SK-N-SH (cell line): ENCODE measurements at regions not wholly inside any gene's neighbourhood (a gene's known extent, or its start where the extent isn't known, plus 50 kb on each side); places are given as distances from the start of the nearest gene placed in this dataset.

Experiments
- CTCF ChIA-PET: fragments of 300-600, 350-600 bp; formaldehyde crosslinking; extraction: SDS; loops from one replicate; lab custom pipeline; 2021; lab: Yijun Ruan, JAX
- POLR2A ChIA-PET: fragments of 350-600 bp; sonication (Branson Sonifier 250); formaldehyde crosslinking; extraction: SDS; loops from one replicate; lab custom pipeline; 2020; ENCODE audit warnings: antibody characterized with exemption, inconsistent platforms; lab: Yijun Ruan, JAX
- DNase-seq: peaks from one replicate; pipeline ENCODE4 v3.0.0; 2012
- H2AFZ ChIP-seq: fragments of 200-600 bp; sonication (generic); 2 replicates; pipeline ENCODE4 v1.8.1; 2016; ENCODE audit warnings: antibody characterized with exemption, mild to moderate bottlenecking, low read depth
- H3F3A ChIP-seq: fragments of 200-600 bp; sonication (generic); replicated peaks from 2 replicates; pipeline ENCODE3; 2016; ENCODE audit warnings: antibody characterized with exemption, mild to moderate bottlenecking; ENCODE audit not compliant: insufficient read depth
- H3K27ac ChIP-seq, 2 experiments: fragments of 200-500 bp in 1 of 2; fragments of 200-600 bp in 1 of 2; sonication (Bioruptor generic) in 1 of 2; sonication (generic), shearing (Covaris generic) in 1 of 2; 2 replicates each; pipeline versions ENCODE4 v1.5.1 to v1.6.1; 2014 to 2016; ENCODE audit warnings: low read depth in 2 of 2, inconsistent platforms in 1 of 2, low read length in 1 of 2, mild to moderate bottlenecking in 1 of 2, mixed read lengths in 1 of 2
- H3K27me3 ChIP-seq: fragments of 200-600 bp; sonication (generic), shearing (Covaris generic); 2 replicates; pipeline ENCODE4 v1.6.1; 2016; ENCODE audit warnings: mixed run types; ENCODE audit not compliant: insufficient read depth
- H3K36me3 ChIP-seq, 2 experiments: fragments of 200-500 bp in 1 of 2; fragments of 200-600 bp in 1 of 2; sonication (Bioruptor generic) in 1 of 2; sonication (generic) in 1 of 2; replicated peaks in 1 of 2; 2 replicates each; pipeline versions ENCODE3 to v1.5.1; 2014 to 2016; ENCODE audit warnings: low read length in 1 of 2, mild to moderate bottlenecking in 1 of 2; ENCODE audit not compliant: insufficient read depth in 2 of 2, control insufficient read depth in 1 of 2
- H3K4me1 ChIP-seq, 2 experiments: fragments of 200-500 bp in 1 of 2; fragments of 200-600 bp in 1 of 2; sonication (Bioruptor generic) in 1 of 2; sonication (generic), shearing (Covaris generic) in 1 of 2; 2 replicates each; pipeline versions ENCODE4 v1.5.1 to v1.6.1; 2014 to 2016; ENCODE audit warnings: low read depth in 1 of 2, low read length in 1 of 2, mixed run types in 1 of 2; ENCODE audit not compliant: insufficient read depth in 2 of 2, control insufficient read depth in 1 of 2
- H3K4me2 ChIP-seq: fragments of 200-600 bp; sonication (generic), shearing (Covaris generic); 2 replicates; pipeline ENCODE4 v1.6.1; 2017; ENCODE audit warnings: mixed run types
- H3K4me3 ChIP-seq, 2 experiments: fragments of 200-500 bp in 1 of 2; fragments of 200-600 bp in 1 of 2; sonication (Bioruptor generic) in 1 of 2; sonication (generic), shearing (Covaris generic) in 1 of 2; 2 replicates each; pipeline versions ENCODE4 v1.5.1 to v1.8.1; 2014 to 2016; ENCODE audit warnings: low read depth in 2 of 2, inconsistent platforms in 1 of 2, low read length in 1 of 2, mild to moderate bottlenecking in 1 of 2, mixed read lengths in 1 of 2, moderate library complexity in 1 of 2
- H3K79me2 ChIP-seq: fragments of 200-600 bp; sonication (generic); 2 replicates; pipeline ENCODE4 v1.8.1; 2017; ENCODE audit warnings: mild to moderate bottlenecking; ENCODE audit not compliant: insufficient read depth
- H3K9ac ChIP-seq: fragments of 200-600 bp; sonication (generic); 2 replicates; pipeline ENCODE4 v1.6.1; 2017; ENCODE audit warnings: mixed run types
- H3K9me2 ChIP-seq: fragments of 200-600 bp; sonication (generic); 2 replicates; pipeline ENCODE4 v1.6.1; 2017; ENCODE audit warnings: mixed run types
- H3K9me3 ChIP-seq: fragments of 200-600 bp; sonication (generic); 2 replicates; pipeline ENCODE4 v1.6.1; 2017; ENCODE audit warnings: mixed run types, mild to moderate bottlenecking, moderate library complexity
- H4K20me1 ChIP-seq: fragments of 200-600 bp; sonication (generic); 2 replicates; pipeline ENCODE4 v1.6.1; 2017; ENCODE audit warnings: mild to moderate bottlenecking, mixed run types; ENCODE audit not compliant: insufficient read depth
- CHD2 ChIP-seq: fragments of 150-350 bp; IDR thresholded peaks from 2 replicates; pipeline ENCODE4 v1.6.1; 2018; ENCODE audit warnings: low read length; ENCODE audit not compliant: partially characterized antibody
- ELF1 ChIP-seq: IDR thresholded peaks from 2 replicates; pipeline ENCODE4 v1.4.0; 2012
- EP300 ChIP-seq, 2 experiments: IDR thresholded peaks; 2 replicates each; pipeline versions ENCODE4 v1.4.0 to v1.6.1; 2012; ENCODE audit warnings: borderline replicate concordance in 1 of 2, low read depth in 1 of 2, low read length in 1 of 2
- EZH2phosphoT487 ChIP-seq: fragments of 200-600 bp; sonication (generic); IDR thresholded peaks from 2 replicates; pipeline ENCODE4 v1.6.1; 2017; ENCODE audit warnings: low read depth, mixed run types, mild to moderate bottlenecking, antibody characterized with exemption, moderate library complexity, borderline replicate concordance
- FOXJ3 ChIP-seq: sonication (generic); formaldehyde crosslinking; IDR thresholded peaks from 2 replicates; pipeline ENCODE4 v1.5.1; 2020; ENCODE audit warnings: mild to moderate bottlenecking, missing genetic modification reagents
- FOXM1 ChIP-seq: IDR thresholded peaks from 2 replicates; pipeline ENCODE4 v1.4.0; 2012; ENCODE audit warnings: low read depth, mild to moderate bottlenecking
- GABPA ChIP-seq: IDR thresholded peaks from 2 replicates; pipeline ENCODE4 v1.4.0; 2012; ENCODE audit warnings: low read depth, mild to moderate bottlenecking
- JUND ChIP-seq: IDR thresholded peaks from 2 replicates; pipeline ENCODE4 v1.4.0; 2012
- MXI1 ChIP-seq: IDR thresholded peaks from 2 replicates; pipeline ENCODE4 v1.6.1; 2012; ENCODE audit warnings: mild to moderate bottlenecking, low read depth, low read length, improper control_type of control experiment
- NRF1 ChIP-seq: IDR thresholded peaks from 2 replicates; pipeline ENCODE4 v1.6.1; 2012; ENCODE audit warnings: low read depth, mild to moderate bottlenecking, low read length
- RAD21 ChIP-seq: IDR thresholded peaks from 2 replicates; pipeline ENCODE4 v1.6.1; 2012; ENCODE audit warnings: mild to moderate bottlenecking, low read length
- RXRA ChIP-seq: IDR thresholded peaks from 2 replicates; pipeline ENCODE4 v1.4.0; 2012; ENCODE audit warnings: low read depth, mild to moderate bottlenecking, borderline replicate concordance
- SIN3A ChIP-seq: IDR thresholded peaks from 2 replicates; pipeline ENCODE4 v1.6.1; 2012; ENCODE audit warnings: low read depth, mild to moderate bottlenecking, low read length, moderate library complexity, borderline replicate concordance
- SMC3 ChIP-seq: IDR thresholded peaks from 2 replicates; pipeline ENCODE4 v1.6.1; 2012; ENCODE audit warnings: low read depth, low read length, improper control_type of control experiment
- TAF1 ChIP-seq: IDR thresholded peaks from 2 replicates; pipeline ENCODE4 v1.6.1; 2012; ENCODE audit warnings: low read depth, mild to moderate bottlenecking, low read length, moderate library complexity, borderline replicate concordance
- TCF12 ChIP-seq: IDR thresholded peaks from 2 replicates; pipeline ENCODE4 v1.4.0; 2012
- WGBS: methylation state at CpG from one replicate; pipeline ENCODE4 v1.1.6; 2017; ENCODE audit warnings: low lambda C conversion rate; 5-methylcytosine and 5-hydroxymethylcytosine counted together
- TF ChIP-seq, protein P1 (sequence below): fragments of 150-350 bp; IDR thresholded peaks from 2 replicates; pipeline ENCODE4 v1.6.1; 2017; ENCODE audit warnings: antibody characterized with exemption, low read length, low read depth, borderline replicate concordance
- TF ChIP-seq, protein P2 (sequence below): IDR thresholded peaks from 2 replicates; pipeline ENCODE4 v1.4.0; 2012; ENCODE audit warnings: low read depth, borderline replicate concordance
- TF ChIP-seq, protein P3 (sequence below): IDR thresholded peaks from 2 replicates; pipeline ENCODE4 v1.4.0; 2012; ENCODE audit warnings: low read depth
- TF ChIP-seq, protein P4 (sequence below): IDR thresholded peaks from 2 replicates; pipeline ENCODE4 v1.6.1; 2012; ENCODE audit warnings: mild to moderate bottlenecking, low read depth, low read length, moderate library complexity

DNA sequence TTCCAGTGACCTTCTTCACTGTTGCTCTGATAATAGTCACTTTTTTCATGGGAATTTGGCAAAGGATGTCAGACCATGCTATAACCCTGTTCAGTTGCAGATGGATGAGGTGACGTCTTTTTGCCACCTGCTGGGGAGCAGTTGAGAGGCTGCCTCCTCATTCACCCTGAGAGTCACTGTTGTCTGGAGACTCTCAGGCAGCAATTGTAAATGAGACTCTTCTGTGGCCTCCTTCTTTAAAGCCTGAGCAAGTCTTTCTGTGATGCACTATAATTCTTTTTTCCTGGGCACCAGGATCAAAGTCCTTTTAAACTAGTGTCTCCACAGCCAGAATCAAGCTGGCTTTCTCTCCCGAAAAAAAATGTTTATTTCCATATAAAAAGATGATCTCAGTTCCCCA lies 345.1 kb downstream of the ARL4A start (continued):
- TF ChIP-seq, protein P1, sequence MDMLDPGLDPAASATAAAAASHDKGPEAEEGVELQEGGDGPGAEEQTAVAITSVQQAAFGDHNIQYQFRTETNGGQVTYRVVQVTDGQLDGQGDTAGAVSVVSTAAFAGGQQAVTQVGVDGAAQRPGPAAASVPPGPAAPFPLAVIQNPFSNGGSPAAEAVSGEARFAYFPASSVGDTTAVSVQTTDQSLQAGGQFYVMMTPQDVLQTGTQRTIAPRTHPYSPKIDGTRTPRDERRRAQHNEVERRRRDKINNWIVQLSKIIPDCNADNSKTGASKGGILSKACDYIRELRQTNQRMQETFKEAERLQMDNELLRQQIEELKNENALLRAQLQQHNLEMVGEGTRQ, result no peak
- no peak for TF ChIP-seq NRF1
- no peak for TF ChIP-seq EZH2phosphoT487
- no peak for TF ChIP-seq FOXM1
- TF ChIP-seq MXI1, result no peak
- TF ChIP-seq CHD2, result no peak
- TF ChIP-seq TCF12, result no peak
- no peak for TF ChIP-seq GABPA
- no peak for TF ChIP-seq RXRA
- TF ChIP-seq RAD21, result no peak
- TF ChIP-seq SMC3, result no peak
- TF ChIP-seq EP300 (IDR thresholded peaks at IDR 0.05; ENCODE audit: borderline replicate concordance in 1 of 2, low read depth in 1 of 2, low read length in 1 of 2), result no peak
- TF ChIP-seq JUND, result no peak

DNA sequence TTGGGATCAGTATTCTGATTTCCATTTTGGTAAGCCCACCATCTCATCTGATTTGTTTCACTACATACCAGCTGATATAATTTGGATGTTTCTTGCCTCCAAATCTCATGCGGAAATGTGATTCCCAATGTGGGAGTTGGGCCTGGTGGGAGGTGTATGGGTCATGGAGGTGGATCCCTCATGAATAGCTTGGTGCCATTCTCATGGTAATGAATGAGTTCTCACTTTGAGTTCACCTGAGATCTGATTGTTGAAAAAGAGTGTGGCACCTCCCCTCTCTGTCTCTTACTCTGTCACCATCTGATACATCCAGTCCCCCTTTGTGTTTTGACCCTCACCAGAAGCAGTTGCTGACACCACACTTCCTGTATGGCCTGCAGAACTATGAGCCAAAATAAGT lies 347.3 kb downstream of the ARL4A start:
- no peaks in the 10 kb centered on the region for H3K79me2 ChIP-seq
- no peaks in the 10 kb centered on the region for H3K27me3 ChIP-seq
- WGBS, result 94% methylated on average over 1 of the region's 1 CpG
- no peaks in the 10 kb centered on the region for H3F3A ChIP-seq
- POLR2A ChIA-PET, result no interaction called here
- CTCF ChIA-PET, result no interaction called here
- H4K20me1 ChIP-seq, result no peaks in the 10 kb centered on the region
- no peaks in the 10 kb centered on the region for H3K4me1 ChIP-seq
- TF ChIP-seq, protein P2, sequence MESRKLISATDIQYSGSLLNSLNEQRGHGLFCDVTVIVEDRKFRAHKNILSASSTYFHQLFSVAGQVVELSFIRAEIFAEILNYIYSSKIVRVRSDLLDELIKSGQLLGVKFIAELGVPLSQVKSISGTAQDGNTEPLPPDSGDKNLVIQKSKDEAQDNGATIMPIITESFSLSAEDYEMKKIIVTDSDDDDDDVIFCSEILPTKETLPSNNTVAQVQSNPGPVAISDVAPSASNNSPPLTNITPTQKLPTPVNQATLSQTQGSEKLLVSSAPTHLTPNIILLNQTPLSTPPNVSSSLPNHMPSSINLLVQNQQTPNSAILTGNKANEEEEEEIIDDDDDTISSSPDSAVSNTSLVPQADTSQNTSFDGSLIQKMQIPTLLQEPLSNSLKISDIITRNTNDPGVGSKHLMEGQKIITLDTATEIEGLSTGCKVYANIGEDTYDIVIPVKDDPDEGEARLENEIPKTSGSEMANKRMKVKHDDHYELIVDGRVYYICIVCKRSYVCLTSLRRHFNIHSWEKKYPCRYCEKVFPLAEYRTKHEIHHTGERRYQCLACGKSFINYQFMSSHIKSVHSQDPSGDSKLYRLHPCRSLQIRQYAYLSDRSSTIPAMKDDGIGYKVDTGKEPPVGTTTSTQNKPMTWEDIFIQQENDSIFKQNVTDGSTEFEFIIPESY, result no peak
- no peak for TF ChIP-seq MXI1
- no peak for DNase-seq
- H3K9me2 ChIP-seq, result no peaks in the 10 kb centered on the region
- H3K9me3 ChIP-seq, result no peaks in the 10 kb centered on the region
- no peak overlapping the region for H3K4me3 ChIP-seq
- H3K27ac ChIP-seq, result no peak overlapping the region
- no peak overlapping the region for H2AFZ ChIP-seq
- H3K9ac ChIP-seq, result no peak overlapping the region
- no peaks in the 10 kb centered on the region for H3K36me3 ChIP-seq
- H3K4me2 ChIP-seq, result no peak overlapping the region

DNA sequence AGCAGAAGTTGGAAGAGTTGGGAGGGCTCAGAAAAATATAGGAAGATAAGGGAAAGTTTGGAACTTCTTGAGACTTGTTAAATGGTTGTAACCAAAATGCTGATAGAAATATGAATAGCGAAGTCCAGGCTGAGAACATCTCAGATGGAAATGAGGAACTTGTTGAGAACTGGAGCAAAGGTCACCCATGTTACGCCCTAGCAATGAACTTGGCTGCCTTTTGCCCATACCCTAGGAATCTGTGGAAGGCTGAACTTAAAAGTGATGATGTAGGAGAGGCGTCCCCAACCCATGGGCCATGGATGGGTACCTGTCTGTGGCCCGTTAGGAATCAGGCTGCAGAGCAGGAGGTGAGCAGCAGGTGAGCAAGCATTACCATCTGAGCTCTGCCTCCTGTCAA lies 347.8 kb downstream of the ARL4A start:
- no peaks in the 10 kb centered on the region for H3K36me3 ChIP-seq
- POLR2A ChIA-PET, result no interaction called here
- no peak for TF ChIP-seq MXI1
- TF ChIP-seq, protein P1, result no peak
- TF ChIP-seq GABPA, result no peak
- TF ChIP-seq, protein P3, sequence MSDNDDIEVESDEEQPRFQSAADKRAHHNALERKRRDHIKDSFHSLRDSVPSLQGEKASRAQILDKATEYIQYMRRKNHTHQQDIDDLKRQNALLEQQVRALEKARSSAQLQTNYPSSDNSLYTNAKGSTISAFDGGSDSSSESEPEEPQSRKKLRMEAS, result no peak
- no peak for TF ChIP-seq SIN3A
- TF ChIP-seq CHD2, result no peak
- TF ChIP-seq, protein P4, sequence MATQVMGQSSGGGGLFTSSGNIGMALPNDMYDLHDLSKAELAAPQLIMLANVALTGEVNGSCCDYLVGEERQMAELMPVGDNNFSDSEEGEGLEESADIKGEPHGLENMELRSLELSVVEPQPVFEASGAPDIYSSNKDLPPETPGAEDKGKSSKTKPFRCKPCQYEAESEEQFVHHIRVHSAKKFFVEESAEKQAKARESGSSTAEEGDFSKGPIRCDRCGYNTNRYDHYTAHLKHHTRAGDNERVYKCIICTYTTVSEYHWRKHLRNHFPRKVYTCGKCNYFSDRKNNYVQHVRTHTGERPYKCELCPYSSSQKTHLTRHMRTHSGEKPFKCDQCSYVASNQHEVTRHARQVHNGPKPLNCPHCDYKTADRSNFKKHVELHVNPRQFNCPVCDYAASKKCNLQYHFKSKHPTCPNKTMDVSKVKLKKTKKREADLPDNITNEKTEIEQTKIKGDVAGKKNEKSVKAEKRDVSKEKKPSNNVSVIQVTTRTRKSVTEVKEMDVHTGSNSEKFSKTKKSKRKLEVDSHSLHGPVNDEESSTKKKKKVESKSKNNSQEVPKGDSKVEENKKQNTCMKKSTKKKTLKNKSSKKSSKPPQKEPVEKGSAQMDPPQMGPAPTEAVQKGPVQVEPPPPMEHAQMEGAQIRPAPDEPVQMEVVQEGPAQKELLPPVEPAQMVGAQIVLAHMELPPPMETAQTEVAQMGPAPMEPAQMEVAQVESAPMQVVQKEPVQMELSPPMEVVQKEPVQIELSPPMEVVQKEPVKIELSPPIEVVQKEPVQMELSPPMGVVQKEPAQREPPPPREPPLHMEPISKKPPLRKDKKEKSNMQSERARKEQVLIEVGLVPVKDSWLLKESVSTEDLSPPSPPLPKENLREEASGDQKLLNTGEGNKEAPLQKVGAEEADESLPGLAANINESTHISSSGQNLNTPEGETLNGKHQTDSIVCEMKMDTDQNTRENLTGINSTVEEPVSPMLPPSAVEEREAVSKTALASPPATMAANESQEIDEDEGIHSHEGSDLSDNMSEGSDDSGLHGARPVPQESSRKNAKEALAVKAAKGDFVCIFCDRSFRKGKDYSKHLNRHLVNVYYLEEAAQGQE, result no peak
- TF ChIP-seq ELF1, result no peak
- no peak for TF ChIP-seq FOXJ3 (CRISPR knock-in tag)
- TF ChIP-seq TAF1, result no peak

More for the DNA sequence above, 347.8 kb downstream of the ARL4A start:
- H3K4me3 ChIP-seq, result no peak overlapping the region
- no peak overlapping the region for H3K4me2 ChIP-seq
- H3K9me3 ChIP-seq, result no peaks in the 10 kb centered on the region
- H3K9me2 ChIP-seq, result no peaks in the 10 kb centered on the region
- no peak for DNase-seq
- no peaks in the 10 kb centered on the region for H3F3A ChIP-seq
- H4K20me1 ChIP-seq, result no peaks in the 10 kb centered on the region
- H3K9ac ChIP-seq, result no peak overlapping the region
- H3K27me3 ChIP-seq, result no peaks in the 10 kb centered on the region
- H3K79me2 ChIP-seq, result no peaks in the 10 kb centered on the region
- CTCF ChIA-PET, result no interaction called here
- WGBS, result 3% methylated on average over 4 of the region's 4 CpGs
- no peak overlapping the region for H3K27ac ChIP-seq
- no peaks in the 10 kb centered on the region for H3K4me1 ChIP-seq
- H2AFZ ChIP-seq, result no peak overlapping the region
